ENCODE measurements at regions not wholly inside any gene's neighbourhood (a gene's known extent, or its start where the extent isn't known, plus 50 kb on each side); places are given as distances from the start of the nearest gene placed in this dataset.

DNA sequence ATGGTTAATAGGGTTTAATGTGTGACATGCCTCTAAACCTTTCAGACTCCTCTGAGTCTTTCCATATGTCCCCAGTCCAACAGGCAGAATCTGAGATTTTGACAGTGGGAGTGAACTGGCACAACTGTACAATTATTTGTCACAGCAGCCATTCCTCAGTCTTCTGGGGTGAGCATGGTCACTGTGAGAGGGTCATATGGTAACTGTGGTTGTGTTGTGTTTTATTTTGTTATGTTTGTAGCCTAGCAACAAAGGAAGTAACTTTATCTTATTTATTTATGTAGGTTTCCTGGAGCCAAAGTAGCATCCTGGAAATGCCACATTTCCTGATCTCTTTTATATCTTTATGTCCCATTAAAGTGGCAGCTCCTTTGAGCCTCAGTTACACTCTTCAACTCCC, 1067.9 kb downstream of the TTLL7 start:
- no peak for DNase-seq

DNA sequence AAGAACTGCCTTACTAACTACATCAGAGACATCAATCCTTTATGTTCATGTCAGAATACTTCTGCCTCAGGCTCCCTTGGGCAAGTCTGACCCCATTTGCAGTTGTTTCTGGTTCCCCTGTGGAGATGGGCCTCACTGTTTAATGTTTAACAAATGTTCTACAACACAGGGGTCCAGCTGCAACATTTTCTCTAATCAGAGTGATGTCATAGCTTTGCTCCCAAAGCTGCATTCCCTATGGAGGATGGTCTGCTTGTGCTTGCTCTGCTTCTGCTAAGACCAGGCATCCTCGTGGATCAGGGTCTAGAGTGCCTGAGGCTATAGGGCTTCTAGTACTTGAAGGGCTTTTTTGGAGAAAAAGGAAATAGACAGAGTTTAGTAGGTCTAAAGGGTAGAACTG, 1071.2 kb downstream of the TTLL7 start:
- DNase-seq: no peak

DNA sequence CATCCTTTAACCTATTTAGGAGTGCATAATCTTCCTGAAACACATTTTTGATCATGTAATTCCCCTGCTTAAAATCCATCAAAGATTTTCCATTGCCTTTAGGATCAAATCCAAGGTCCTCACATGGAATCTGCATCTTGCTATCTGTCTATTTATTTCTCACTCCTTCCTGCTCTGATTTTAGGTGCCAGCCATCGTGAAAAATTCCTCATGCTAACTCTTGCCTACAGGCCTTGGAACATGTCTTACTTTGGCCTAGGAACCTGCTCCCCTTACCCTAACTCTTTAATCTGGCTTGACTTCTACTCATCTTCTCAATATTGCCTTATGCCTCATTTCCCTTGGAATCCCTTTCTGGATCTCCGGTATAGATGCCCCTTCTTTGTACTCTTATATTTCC, 1074.3 kb downstream of the TTLL7 start:
- no peak for DNase-seq

DNA sequence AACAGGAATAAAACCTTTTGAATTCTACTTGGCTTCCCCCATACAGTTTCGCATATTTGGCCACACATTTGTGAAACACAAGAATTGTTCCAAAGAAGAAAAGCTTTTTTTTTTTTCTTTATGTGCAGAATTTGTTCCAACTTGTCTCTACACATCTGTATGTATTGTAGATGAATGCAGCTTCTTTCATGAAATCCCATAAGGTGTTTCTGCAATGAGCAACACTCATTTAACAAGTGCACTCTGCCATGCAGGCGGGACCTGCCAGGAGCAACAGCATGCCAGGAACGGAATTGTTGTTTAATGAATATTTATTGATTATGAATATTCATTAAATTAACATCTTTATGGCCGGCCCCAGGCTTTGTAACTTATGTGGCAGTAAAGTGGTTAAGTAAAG, 1075.0 kb downstream of the TTLL7 start:
- DNase-seq: no peak

DNA sequence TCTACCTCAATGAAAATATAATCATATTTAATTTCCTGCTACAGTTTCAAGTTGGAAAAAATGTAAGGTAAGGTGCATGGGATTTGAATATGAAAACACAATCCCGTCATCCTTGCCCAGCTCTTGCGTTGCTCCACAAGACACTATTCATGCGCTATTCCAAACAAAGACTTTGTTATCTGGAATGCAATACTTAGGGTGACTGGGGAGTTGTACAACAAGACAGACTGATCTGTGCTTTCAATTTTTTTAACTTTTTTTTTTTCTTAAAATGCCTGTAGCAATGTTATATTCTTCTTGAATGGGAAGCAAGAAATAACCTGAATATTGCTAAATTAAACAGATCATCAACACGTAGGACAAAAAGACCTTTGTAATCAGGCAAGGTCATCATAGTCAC, 1077.2 kb downstream of the TTLL7 start:
- DNase-seq: no peak

DNA sequence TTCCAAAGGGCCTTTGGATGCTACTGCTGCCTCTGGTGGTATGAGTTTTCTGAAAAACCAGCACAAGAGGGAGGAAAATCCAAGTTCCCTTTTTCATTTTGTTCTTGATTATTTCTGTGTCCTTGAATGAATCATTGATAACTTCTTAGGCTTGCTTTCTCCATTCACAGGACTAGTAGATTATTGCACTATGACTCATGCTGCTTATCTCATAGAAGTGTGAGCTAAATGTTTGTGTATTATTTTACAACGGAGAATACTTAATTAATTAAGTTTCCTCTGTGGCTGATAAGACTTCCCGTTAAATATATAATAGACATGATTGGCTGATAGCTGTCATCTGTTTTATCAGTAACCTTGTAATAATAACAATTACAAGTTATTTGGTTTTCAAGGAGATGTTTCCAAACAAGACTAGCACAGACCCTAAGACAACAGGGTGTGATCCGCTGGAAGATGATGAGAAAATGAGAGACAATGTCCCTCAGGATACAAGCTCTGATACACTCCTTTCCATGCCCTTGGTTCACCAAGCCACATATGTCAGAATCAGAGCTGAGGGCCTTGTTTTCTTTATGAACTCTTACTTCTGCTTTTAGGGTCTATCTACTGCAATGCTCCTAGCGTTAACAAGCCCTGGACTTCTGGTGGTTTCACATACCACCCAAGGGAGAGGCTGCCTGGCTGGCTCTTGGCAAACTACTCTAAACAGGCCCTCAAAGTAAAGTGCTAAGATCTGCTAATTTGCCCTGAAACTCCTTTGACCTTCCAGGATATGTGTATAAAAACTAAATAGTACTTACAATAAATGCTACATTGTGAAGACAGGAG, 1078.3 kb downstream of the TTLL7 start:
- no peak for DNase-seq

DNA sequence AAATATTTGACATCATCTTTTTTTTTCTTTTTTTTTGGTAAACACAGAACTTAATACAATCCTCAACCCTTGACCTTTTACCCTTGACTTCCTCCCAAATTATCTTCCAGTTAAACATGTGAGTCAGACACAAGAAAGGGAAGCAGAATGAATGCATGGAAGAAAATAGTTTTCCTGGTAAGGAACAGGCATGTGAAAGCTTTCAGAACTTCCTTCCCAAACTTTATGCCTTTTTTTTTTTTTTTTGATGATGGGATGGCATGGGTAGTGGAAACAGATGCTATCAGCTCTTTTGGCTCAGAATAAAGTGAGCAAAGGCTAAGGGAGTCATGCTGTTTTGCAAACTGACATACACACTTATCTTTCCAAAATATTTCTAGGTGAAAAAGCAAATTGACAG, 1079.1 kb downstream of the TTLL7 start:
- DNase-seq: no peak

DNA sequence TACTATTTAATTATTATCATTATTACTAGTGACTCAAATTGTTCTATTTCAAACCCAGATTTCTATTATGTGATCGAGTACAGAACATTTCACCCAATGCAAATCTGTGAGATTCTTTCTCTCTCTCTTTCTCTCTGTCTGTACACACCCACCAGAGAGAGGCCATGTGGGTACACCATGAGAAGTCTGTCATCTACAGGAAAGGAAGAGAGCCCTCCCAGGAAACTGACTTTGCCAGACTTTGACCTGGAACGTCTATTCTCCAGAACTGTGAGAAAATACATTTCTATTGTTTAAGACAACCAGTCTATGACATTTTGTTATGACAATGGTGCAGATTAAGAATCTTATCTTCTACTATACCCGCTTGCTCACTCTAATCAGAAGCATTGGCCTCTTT, 1091.6 kb downstream of the TTLL7 start:
- DNase-seq: no peak

DNA sequence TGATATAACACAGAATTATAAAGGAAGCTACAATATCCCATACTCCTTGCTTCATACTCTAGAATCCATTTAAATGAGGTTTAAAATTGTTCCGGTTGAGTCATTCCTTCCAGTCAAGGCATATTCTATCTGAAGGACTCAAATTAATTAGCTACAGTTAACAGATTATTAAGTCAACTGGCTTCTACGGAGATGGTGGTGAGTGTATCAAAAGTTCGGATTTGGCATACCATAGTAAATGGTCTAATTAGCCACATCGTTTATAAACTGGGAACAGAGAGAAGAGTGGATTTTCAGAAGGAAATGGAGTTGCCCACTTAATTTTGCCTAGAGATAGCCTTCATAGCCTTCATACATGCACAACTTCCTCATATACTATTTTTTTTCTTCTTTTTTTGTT, 1095.3 kb downstream of the TTLL7 start:
- DNase-seq: no peak

DNA sequence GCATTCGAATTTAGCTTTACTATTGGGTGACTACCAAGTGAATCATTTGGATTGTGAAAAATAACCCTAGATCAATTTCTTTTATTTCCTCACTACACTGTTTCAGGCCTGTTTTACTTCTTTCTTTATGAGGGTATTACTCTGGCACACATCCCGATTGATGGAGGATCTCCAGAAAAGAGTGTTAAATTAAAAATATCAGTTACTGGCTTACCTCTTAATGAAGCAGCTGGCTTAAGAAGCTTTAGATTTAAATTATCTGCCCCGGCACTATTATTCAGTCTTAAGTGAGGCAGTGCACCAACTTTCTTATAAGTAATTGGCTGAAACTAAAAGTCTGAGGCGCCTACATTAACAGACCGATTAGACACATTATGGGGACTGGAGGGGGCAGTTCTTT, 1097.4 kb downstream of the TTLL7 start:
- no peak for DNase-seq

DNA sequence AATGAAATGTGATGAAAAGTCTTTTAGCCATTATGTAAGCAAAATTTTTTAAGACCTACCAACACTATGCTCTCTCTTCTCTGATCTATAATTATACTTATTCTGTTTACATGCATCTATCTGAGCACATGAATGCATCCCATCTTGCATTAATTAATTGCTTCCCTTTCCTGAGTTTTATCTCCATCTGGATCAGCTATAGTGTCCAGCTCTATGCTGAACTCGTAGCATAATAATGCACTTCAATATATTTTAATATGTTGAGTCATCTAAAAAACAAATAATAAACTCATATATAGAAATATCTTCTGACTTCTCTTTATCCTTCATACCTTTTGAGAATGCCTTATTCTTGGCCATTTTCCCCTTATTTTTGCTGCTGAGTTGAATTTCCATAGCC, 1097.8 kb downstream of the TTLL7 start:
- no peak for DNase-seq

DNA sequence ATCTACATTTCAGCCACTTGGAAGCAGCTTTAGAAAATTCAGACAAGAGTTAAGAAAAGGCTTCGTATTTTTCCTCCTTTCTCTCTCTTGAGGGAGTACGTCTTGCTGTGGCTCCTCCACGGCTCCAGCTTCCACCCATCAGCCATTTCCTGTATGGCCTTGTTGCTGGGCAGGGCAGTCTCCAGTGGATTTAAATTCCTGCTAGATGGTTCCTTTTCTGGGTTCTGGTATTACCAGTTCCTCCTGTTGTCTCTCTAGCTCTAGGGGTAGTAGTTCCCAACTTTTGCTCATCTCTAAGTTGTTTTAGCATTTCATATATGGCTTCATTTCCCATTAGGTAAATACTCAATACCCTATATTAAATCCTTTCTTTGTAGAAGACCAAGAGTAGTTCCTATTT, 1098.3 kb downstream of the ADGRL2 start:
- no peak for DNase-seq

DNA sequence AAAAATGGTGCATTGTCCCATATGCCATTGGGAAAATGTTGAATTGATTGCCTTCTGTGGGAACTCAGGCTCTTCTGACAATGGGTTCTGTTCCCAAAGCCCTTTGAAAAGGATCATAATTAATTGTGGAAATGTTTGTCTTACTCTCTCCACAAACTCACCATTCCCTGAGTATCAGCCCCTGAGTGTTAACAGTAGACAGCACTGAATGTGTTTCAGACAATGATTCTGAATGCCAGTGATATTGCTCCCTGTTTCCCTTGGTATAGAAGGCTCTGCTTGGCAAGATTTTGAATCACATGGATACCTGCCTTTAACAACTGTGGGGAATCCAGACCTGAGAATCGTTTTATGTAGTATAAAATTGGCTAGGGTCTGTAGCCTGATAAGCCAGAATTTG, 1096.8 kb downstream of the ADGRL2 start:
- DNase-seq: no peak

DNA sequence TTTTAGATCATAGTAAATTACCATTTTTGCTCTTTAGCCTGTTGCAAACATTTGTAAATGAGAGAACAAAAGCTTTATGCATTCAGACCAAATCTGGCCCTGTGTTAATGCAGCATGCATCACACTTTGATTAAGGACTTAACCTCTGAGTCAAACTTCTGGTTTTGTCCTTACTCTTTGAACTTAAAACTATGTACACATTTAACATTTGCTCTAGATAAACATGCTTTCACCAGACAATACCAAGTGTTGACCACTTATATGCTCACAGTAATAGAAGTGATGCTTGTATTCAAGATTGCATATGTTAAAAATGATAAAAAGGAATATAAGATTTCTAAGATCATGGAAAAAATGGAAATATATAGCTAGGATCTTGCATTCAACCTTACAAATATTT, 1095.3 kb downstream of the ADGRL2 start:
- no peak for DNase-seq

DNA sequence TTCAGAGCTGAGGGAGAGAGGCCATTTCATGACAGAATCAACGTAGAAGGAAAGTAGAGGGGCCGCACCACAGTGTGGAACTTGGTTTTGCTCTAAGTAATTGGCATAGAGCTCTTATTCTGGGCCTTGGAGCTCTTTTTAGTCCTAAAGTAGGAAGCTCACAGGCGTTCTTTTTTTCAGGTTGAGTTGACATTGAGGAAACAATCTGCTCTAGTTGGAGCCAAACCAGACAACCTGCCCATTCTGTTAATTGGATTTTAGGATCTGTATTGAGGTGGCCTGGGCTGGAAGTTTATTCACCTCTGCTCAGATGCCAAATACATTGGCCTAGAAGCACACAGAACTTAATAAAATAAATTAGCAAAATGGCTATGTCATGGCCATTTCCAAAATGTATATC, 1093.9 kb downstream of the ADGRL2 start:
- DNase-seq: no peak

DNA sequence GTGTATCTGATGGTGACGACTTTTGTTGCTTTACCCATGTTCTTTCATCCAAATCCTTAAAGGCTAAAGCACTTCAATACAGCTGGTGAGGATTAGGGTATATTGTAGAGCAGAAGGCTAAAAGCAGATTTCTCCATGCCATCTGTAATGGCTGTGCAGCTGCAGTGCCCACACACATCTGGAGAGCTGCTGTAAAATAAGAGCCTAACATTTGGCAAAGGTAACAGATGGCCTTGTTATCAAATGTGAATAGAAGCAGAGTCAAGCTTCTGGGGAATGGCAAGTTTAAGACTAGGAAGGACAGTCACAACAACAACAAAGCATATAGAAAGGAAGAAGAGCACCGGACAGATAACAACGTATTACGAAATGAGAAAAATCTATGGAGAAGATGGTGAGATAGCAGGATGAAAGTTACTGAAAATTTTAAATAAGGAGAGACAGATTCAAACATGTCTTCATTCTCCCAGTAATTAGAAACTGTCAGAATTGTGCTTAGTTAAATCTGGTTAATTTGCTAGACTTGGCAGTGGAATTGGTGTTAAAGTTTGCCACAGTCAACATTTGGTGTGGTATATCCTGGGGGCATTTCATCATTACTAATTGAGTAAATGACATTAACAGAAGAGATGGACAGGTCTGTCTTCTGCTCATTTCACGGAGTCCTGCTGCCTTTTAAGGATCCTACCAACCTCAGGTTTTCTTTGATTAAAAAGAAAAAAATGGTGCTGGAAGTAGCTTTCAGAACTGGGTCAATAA, 1093.2 kb downstream of the ADGRL2 start:
- no peak for DNase-seq

DNA sequence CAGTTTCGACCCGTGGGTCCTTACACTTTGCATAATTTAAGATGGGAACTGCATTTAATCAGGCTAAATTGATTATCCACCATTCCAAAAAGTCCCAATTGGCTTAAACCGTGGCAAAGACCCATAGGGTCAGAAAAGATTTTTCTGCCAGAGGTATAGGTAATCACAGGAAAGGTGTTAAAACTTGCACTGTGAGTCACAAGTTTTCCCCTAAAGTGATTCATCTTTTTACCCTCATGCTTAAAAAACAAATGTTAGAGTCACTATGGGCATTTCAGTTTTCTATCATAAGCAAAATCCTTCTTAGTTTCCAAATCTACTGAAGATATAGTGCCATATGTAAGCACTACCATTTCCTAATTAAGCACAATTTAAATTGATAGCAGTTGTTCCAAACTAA, 1079.8 kb downstream of the ADGRL2 start:
- no peak for DNase-seq

DNA sequence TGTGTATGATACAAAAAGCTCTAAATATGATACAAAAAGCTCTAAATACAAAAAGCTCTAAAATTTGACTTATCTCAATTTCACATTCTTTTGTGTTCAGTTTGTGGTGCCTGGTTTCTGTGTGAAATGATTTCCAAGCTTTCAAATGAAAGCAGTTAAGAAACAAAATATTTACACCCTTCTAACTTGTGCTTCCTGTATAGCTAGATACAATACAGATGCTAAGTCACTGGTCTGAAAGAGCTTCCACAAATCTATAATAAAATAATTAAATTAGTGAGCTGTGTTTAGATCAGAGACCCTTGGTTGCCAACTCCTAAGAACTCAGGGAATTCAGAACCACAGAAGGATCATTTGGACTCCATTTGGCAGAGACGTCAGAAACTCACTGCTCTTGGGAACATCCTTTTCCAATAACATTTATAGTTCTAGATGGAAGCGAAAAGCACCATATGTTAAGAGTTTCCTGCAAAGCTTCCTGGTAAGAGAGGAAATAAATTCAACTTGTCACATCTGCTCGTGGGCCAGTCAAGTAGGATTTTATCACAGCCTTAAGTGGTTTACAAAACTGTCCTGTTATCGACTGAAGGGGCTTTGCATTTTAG, 1079.1 kb downstream of the ADGRL2 start:
- DNase-seq: no peak

DNA sequence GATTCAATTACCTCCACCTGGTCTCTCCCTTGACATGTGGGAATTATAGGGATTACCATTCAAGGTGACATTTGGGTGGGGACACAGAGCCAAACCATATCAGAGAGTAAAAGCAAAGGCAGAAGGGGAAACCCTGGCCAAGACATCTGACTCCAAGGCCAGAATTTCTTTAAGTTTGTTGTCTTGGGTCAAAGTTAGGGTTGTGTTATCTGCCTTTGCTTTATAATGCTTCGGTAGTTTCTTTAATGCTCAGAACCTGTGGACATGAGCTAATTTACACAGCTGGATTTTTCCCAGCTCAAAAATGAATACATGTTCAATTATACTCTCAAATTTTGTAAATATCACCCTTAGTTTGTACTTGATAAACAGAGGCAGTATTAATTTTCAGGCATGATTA, 1074.4 kb downstream of the ADGRL2 start:
- no peak for DNase-seq

DNA sequence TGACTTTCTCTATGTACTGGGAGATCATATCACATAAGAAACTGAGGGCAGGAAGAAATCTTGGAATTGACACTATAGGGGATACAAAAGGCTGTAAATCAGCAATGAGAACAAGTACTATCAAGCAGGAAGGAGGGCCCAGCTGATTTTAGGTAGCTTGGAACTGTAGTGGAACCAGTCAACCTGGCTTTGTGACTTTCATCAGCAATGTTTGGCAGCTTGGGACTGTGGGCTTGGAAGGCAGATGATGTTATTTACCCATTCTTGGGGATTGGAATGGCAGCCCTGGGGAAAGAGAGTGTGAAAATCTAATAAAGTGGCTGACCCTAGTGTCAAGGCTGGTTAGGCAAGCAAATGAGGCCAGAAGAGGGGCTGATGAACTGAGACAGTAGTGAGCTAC, 1073.3 kb downstream of the ADGRL2 start:
- DNase-seq: no peak

DNA sequence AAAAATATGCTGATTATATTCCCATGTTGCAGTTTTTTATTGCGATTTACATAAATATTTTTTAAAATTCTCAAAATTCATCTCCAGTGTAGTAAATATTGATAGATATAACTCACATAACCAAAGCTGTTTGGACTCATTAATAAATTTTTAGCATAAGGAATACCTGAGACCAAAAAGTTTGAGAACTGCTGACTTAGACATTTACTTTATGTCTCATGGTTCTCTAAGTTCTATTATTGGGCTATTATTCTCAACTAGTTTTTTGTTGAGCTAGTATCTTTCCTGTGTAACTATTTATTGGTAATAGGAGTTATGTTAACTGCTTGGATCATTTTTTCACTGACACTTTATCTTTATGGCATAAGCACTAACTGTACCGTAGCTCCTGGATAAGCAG, 1069.6 kb downstream of the ADGRL2 start:
- DNase-seq: no peak

DNA sequence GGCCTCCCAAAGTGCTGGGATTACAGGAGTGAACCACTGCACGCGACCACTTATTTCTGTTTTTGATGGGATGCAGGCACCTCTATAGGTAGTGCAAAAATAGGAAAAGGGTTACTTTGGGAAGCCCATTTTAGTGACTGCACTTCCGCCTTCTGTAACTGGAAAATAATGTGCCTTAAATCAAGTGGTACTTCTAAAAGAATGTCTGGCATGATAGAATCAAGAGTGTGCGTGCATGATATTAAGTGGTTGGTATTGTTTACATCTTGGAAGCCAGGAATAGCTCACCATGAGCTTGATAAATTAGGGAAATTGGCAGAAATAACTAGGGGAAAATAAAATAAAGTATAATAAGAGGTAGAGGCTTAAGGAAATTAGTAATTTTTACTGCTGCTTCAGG, 1067.0 kb downstream of the ADGRL2 start:
- no peak for DNase-seq

DNA sequence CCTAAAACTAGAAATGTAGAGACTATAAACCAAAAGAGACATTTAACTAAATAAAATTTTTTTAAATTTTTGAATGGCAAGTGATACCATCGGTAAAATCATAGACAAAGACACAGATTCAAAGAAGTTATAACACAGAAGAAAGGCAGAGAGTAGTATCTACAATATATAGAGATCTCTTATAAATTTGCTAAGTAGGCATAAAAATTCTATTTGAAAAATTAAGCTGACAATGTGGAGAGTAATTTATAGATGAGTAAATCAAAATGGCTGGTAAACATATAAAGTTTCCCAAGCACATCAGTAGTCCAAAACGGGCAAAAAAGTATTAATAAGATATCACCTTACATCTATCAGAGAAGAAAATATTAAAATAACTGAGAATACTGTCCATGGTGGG, 1061.0 kb downstream of the ADGRL2 start:
- DNase-seq: no peak

DNA sequence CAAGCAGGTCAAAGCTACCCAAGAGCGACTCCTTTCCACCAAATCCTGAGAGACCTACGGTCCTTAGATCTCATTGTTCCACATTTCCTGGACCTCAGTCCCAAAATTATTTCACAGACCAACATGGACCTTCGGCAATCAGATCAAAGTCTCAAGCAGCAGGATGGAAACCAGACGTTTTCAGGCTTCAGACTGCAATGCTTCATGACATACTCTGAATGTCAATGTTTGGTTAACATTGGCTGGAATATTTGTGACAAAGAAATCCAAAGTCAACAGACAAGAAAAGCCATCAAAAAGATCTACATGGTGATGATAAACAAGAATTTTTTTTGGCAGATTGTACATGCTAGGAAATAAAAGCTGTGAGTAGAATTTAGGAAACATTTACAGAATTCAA, 1057.3 kb downstream of the ADGRL2 start:
- DNase-seq: no peak

Data from activated CD4-positive, CD25-positive, alpha-beta regulatory T cell treated with anti-CD3 and anti-CD28 coated beads, Interleukin-2, amount 50 U/mL, for 72 hours (primary cell).